ENCODE measurements at regions not wholly inside any gene's neighbourhood (a gene's known extent, or its start where the extent isn't known, plus 50 kb on each side); places are given as distances from the start of the nearest gene placed in this dataset.
A peak's percentile ranks its signal among the peaks of the same experiment; 100 is the strongest.

GRCh38 chr3:187931770-187932278, 186.6 kb upstream of the BCL6 start:
- DNase-seq, result no peak

DNA sequence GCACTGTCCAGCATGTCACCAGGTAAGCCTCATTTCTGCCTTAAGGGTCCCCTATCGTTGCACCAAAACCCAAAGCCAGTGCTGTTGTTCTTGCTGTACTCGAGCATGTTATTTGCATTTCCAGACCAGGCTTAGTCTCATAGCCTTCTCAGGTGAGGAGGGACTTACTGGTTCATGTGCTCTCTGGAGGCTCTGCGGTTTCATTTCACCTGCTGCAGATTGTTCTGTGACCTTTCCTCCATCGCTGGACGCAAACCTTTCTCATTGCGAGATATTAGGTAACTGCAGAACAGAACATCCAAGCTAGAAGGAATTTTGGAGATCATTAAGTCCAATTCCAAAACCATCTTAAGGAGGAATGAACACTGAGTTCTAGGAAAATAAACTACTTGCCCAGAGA, 187.3 kb upstream of the BCL6 start:
- no peak for DNase-seq

- DNase-seq, result no peak
Measured at GRCh38 chr3:187935623-187936156, 190.4 kb upstream of the BCL6 start.

DNA sequence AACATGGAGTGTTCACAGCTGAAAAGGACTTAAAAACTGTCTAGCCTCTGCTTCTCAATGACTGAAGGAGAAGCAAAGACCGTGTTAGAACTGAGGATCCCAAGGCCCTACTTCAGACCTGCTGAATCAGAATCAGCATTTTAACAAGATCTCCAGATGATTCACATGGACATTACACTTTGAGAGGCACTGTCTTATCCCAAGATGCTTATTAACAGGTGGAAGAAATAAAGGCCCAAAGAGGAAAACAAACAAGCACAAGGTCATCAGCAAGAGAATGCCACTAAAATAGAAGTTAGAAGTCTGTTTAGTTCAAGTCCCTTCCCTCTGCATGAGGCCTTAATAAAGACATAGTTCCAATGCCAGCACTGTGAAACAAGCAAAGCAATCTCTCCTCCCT, 191.4 kb upstream of the BCL6 start:
- DNase-seq, result no peak

- DNase-seq, result no peak
Measured at GRCh38 chr3:187939891-187940290, 194.6 kb upstream of the BCL6 start.

- DNase-seq, result no peak
Measured at GRCh38 chr3:187941135-187941847, 196.0 kb upstream of the BCL6 start.

DNA sequence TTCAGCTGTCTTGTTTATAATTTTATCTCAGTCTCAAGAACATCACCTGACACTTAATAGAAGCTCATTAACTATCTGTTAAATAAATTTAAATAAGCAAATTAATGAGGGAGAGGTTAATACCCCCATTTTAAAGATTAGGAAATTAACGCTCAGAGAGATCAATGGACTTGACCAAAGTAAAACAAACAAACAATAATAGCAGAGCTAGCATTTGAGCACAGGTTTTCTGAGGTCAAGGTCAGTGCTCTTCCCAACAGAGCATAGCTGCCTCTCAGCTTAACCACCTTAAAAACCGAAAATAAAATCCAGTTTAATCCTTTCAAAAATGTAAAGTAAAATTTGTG, 196.6 kb upstream of the BCL6 start:
- no peak for DNase-seq

GRCh38 chr3:187942658-187943241, 197.5 kb upstream of the BCL6 start:
- no peak for DNase-seq

DNA sequence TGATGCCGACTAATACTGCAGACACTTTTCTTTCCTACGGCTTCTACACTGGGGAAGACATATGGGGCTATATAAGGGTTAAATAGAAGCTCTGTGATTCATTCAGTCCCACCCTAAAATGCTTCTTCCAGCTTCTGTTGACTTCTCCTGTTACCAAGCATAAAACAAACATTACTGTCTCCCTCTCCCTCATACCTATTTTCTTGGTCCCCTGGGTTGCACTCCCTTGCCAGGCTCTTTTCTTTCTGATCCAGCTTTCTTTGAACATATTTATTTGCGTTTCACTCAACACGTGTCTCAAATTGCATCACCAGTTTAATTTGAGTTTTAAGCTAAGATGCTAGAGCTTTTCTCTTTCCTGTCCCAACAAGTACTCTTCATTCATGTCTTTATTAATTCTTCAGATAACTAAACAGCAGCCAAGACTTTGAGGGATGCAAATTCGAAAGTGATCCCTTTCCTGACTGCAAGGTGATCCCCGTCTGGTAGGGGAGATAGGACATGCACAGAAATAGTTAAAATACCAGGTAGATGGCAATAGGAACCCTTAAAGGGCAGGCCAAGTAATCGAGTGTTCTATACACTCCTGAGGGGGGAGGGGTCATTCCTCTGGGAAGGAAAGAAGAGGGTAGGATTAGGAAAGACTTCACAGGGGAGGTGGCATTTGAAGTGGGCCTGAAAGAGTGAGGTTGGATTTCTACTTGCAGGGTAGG, 198.6 kb upstream of the BCL6 start:
- DNase-seq, result peak; percentile 23

- DNase-seq, result no peak
Measured at GRCh38 chr3:187944390-187945179, 199.3 kb upstream of the BCL6 start.

GRCh38 chr3:187945374-187945773, 200.1 kb upstream of the BCL6 start:
- DNase-seq, result no peak

DNA sequence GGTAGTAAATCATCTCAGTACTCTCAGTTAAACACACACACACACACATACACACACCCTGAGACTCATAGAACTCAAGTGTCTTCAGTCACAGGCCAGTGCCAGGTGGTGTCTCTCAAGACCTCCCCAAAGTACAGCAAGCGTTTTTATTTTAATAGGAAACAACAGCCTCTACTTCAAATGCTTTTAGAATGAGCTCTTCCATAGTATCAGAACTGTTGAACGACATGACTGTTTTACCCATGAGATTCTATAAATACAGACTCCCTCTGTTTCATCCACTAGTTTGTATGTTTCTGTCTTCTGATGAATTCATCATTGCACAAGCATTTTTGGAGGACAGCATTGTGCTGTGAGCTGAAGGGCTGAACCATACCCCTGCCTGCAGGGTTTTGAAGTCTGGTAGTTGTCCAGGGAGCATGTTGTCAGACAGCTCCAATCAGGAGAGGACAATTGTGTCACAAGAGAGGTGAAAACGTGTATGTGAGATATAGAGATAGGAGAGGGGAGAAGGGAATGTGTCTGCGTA, 201.0 kb upstream of the BCL6 start:
- DNase-seq, result peak; percentile 64

DNA sequence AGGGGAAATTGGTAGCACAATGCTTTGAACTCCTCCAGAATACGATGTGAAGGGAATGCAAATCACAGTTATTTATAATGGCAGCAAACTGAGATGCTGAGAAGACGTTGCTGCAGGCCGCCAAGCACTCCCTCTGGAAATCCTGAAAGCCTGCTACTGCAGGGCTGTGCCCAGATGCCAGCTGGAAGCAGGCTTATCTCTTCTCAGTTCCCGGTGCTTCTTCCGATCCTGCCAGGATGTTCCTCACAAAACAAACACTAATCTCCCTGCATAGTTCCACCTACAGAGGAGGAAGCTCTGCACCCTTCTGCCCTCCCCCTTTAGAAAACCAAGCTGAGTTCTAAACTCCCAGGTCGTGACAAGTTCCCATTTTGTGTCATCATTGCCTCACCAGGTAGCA, 201.7 kb upstream of the BCL6 start:
- no peak for DNase-seq

GRCh38 chr3:187947927-187948682, 202.8 kb upstream of the BCL6 start:
- DNase-seq, result no peak

DNA sequence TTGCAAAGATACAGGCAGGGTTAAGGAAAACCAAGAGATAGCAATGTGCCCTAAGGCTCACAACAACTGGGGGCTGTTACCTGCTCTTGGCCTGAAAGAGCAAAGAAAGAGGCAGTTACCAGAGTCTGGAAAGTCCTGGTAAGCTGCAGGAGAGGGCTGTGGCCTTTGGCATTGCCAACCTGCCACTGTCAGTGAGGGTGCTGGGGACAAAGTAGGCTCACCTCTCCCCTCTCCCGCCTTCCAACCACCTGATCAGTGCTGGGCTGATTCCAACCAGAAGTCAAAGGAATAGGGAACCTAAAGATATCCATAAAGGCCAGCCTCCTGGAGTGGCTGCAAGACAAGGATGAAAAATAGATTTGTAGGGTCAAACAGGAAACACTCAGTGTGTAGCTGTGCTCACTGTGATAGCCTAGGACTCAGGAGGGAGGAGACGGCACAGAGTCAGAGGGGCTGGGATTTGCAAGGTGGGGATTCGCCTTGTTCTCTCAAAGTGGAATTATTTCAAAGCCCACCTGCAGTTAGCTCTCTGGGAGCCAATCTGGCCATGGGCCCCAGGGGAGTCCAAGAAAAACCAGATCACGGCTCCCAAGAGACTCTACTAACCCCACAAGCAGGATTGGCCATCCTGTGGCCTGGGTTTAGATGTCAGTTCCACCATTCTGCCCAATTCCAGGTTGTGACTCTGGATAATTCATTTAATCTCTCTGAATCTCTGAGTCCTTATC, 204.0 kb upstream of the BCL6 start:
- DNase-seq, result no peak

- DNase-seq, result no peak
Measured at GRCh38 chr3:187950671-187951070, 203.3 kb upstream of the LPP start.

- no peak for DNase-seq
Measured at GRCh38 chr3:187951452-187952190, 202.3 kb upstream of the LPP start.

DNA sequence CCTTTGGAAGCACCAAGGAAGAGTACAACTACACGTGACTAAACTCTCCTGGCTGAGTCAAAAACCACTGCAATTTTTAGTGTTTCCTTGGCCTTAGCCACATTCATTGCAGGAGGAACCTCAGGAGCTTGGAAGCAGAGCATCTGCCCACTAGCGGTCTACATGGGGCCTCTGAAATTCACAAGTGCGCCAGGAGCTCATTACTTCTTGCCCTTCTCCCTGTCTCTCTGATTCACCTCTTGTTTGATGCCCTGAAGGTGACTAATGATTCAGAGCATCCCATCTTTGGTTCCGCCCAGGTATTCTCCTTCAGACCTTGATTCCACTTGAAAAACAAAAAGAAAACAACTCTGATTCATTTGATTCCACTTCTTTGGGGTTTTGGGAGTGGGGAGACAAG, 201.1 kb upstream of the LPP start:
- no peak for DNase-seq

GRCh38 chr3:187954516-187954872, 199.5 kb upstream of the LPP start:
- no peak for DNase-seq

- DNase-seq, result peak; percentile 71
Measured at GRCh38 chr3:187954873-187955586, 198.9 kb upstream of the LPP start.
